DMS 273 (cell line): ENCODE measurements at regions not wholly inside any gene's neighbourhood (a gene's known extent, or its start where the extent isn't known, plus 50 kb on each side); places are given as distances from the start of the nearest gene placed in this dataset.
"Not testable (repeated sequence)": the region's sequence is repeated elsewhere in the genome, so short reads cannot be mapped to it uniquely, and the experiment has no call there.

Experiments used
- DNase-seq: peaks from one replicate; lab custom pipeline; 2025; ENCODE audit not compliant: unreplicated experiment; lab: John Stamatoyannopoulos, UW

DNA sequence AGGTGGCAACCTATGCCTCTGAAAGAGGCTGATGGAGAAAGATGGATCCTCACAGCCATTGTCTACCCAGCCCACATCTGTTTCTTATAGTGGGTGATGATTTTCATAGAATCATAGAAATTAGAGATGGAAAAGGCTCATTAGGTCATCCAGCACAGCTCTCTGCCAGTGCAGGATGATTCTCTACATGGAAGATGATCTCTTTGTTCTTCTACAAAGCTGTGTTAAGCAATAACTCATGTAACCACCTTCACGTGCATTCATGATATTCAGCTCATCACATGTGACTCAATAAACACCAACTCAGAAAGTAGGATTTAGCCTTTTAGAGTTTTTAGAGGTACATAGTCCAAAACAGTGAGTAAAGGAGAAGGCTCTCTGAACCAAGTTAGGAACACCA is 539.4 kb upstream of the ID2 start:
- DNase-seq, result no peak

DNA sequence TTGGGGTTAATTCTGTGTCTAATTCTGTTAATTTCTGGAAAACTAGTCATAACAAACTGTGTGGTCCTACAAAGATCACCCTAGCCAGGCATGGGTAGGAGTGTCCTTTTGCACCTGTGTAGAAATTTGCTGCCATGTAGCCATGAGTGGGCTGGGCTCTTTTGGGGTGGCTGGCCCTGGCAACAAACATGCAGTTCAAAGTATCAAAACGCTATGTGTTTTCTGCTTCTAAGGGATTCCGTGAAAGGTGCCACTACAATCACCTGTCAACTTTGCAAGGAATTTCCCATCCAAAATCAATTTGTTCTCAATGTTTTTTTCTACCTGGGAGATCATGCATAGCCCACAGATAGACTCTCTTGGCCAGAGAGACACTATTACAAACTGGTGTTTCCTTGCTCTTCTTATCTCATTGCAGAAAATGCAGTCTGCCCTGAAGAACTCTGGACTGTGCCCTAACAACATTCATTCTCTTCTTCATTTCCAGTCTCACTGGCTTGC is 537.7 kb upstream of the ID2 start:
- no peak for DNase-seq

DNA sequence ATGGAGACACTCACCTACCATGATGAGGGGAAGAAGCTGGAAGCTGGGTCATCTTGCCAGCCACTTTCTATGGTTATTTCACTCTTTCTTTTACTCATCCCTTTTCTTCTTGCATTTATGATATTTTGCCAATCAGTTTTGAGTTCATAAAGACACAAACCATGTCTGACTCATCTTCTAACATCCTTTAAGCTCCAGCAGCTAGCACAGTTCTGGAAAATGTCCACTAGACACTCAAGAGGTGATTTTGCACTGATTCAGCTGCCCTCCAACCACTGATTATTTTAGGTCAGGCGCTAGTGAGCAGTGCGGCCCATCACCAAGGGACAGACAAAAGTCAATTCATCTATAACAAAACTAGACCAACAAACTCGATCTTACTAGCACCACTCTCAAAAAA is 537.1 kb upstream of the ID2 start:
- DNase-seq, result no peak

DNA sequence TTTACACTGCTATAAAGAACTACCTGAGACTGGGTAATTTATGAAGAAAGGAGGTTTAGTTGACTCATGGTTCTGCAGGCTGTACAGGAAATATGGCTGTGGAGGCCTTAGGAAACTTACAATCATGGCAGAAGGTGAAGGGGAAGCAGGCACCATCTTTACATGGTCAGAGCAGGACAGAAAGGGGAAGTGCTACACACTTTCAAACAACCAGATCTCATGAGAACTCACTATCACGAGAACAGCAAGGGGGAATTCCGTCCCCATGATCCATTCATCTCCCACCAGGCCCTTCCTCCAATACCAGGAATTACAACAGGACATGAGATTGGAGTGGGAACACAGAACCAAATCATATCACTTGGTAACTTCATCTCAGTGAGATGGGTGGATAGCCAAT is 536.5 kb upstream of the ID2 start:
- not testable (repeated sequence) for DNase-seq

DNA sequence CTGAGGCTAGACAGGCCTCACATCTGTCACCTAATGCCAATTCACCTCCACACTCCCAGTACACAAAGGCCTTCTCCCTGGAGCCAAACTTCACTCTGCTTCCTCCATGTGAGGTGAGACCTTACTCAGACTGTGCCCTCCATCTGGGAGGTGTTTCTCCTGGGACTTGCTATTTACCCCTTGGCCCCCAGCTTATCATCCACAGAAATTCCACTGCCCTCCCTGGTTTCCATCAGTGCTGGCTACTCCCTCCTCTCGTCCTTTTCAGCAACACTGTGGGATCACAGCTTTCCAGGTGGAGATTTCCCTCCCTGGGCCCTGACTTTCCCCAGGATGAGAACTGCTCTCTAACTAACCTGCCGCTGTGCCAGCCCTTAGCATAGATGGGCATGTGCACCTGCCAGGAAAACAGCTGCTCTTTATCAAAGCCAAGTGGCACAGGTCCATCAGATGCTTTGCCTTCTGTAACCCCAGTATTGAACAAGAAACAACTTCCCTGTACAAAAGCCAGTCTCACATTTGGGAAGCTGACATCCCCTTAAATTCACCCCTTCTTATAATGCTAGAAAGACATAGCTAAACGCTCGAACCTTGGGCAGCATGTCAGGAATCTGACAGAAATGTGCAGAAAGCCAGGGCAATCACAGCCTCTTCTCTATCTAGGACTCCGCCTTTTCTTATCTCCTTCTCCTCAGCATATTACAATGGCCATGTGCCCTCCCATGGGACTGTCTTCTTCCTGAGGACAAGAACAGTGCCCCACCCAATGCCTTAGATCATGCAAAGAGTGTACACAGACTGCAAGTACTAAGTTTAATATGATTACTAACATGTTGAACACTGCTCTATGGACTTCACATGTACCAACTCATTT is 535.5 kb upstream of the ID2 start:
- peak; percentile 38 for DNase-seq

DNA sequence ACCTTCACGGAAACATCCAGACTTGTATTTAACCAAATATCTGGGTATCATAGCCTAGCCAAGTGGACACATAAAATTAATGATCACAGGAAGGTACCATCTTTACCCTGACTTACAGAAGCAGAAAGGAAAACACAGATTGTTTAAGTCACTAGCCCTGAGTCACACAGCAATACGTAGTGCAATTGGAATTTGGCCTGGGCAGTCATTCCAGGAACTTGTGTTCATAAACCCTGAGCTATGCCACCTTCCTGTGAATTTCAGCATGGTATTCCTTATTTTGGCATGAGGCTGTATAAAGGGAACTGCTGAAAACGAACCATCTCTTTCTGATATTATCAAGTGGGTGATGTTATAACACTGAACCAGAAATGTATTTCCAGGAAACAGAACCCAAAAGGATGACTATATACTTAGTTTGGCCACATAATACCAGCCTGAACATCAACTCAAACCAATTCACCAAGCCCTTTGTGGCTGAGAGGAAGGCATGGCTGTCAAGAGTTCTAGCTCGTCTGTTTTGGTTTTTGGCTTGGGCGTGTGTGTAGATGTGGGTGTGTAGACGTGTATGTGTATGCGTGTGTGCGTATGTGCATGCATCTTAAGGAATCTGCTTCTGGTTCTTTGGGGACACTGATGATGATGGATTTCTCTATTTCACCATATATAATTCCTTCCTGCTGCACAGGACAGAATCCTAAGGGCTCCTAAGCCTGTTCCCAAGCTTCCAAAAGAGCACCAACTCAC is 533.4 kb upstream of the ID2 start:
- no peak for DNase-seq

DNA sequence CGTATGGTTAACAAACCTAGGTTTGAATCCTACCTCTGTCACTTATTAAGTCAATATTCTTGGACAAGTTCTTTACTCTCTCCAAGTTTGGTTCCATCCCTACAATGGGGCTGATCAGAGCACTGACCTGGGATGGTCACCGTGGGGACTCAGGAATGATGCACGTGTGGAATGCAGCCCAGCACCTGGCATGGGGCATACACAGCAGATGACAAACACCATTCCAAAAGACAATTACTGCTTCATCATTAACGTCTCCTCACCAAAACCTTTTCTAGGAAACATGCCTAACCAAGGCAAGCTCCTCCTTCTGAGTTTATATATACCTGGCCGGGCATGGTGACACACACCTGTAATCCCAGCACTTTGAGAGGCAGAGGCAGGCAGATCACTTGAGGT is 532.9 kb upstream of the ID2 start:
- DNase-seq, result no peak

DNA sequence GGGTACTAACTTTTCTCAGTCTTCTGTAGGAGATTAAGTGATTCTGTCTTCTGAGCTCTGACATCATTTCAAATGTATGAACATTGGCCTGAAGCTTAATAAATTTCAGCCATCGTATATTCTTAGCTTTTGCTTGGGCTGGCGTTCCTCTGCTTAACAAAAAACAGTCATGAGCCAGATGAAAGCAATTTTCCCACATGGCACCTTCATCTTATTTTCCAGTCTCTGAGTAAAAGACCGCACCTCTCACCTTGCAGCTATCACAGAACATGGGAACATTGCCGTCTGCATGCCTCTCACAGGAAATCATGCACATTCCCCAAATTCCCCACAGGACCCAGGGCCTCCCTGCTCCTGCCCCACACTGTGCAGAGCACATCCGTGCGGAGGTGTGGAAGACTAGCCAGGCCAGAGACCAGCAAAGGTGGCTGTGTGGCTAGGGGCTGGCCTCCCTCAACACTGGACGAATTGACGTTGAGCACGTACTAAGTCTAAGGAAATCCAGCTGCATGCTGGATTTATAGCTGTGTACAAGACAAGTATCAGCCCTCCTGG is 531.8 kb upstream of the ID2 start:
- DNase-seq, result no peak

DNA sequence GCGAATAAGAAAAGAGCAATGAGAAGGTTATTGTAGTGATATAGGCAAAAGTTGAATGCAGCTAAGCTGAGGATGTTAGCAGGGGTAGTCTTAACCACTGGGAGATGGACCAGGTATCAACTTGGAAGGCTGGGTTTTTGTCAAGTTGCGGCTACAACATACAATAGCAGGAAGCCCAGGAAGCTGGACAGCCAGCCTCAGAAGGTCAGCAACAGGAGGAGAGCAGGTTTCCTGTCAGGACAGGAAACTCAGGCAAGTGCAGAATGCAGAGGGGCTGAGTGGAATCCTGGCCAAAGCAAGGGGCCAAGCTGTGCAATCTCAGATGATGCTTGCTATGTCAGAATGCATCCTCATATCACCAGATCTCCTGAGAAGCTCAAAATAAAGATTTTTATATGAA is 530.0 kb upstream of the ID2 start:
- DNase-seq, result no peak

DNA sequence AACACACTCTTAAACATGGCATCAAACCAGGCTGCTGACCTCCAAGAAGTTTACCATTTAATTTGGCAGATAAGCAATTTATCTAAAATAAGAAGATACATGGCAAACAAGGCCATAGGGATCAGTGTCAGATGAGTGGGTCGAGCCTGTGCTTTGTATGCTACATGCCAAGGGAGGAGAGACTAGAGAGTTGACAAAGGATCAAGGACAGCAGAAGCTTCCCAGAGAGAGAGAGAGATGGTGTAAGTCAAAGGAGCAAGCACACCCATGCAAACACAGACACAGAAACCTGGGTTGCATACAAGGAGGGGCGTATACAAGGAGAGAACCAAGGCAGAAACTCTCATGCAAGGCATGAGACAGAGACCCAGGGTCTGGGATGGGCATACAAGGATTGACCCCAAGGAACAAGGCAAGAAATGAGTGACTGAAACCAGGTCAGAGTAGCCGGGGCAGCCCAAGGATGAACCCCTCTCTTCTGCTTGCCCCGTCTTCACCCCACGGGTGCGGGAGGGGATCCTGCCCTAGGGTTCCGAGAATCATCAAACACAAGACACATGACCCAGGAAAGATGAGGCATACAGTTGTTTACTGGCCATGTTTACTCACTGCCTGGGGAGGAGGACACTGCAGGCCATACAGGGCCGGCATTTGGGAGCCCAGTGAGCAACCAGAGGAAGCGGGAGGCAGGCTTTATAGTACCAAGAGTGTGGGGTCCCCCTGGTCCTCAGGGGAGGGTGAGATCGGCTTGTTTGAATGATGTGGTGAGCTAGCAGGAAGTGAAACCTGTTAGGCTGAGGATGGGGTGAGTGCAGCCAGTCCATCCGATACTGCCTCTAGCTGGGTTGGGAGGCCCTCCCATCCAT is 529.2 kb upstream of the ID2 start:
- no peak for DNase-seq

DNA sequence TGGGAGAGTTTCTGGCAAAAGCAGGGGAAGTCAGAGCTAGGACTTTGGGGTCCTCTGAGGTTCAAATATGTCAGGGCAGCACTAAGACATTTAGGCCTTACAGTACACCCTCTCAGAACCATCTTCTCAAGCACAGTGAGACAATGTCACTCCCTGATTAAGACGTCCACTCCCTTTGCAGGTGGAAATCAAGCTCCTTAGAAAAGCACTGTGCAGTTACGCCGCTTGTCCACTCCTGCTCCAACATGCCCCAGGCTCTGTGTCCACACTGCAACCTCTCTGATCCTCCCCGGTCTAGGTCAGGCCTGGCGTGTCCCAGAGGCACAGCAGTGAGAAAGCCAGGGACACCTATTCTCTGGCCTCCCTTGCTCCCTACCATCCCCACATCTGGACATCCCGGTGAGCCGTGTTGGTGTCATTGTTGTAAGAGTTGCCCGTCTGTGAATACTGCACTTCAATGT is 528.6 kb upstream of the ID2 start:
- no peak for DNase-seq

DNA sequence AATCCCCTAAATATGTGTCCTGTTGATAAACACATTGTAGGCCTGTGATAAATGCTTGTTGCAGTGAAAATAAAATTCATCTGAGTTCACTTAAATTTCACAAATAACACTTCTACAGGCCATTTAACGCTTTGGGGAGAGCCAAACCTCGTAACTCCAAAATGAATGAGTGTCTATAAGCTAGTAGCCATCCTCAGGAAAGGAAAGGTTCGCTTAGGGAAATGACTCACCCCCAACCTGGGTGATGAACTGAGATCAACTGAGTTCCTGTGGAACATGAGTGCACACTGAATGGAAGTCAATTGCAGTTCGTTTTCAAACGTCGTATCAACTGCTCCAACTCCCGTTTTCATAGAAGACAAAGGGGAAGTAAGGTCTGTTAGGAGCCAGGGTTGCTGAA is 527.6 kb upstream of the ID2 start:
- DNase-seq, result no peak

DNA sequence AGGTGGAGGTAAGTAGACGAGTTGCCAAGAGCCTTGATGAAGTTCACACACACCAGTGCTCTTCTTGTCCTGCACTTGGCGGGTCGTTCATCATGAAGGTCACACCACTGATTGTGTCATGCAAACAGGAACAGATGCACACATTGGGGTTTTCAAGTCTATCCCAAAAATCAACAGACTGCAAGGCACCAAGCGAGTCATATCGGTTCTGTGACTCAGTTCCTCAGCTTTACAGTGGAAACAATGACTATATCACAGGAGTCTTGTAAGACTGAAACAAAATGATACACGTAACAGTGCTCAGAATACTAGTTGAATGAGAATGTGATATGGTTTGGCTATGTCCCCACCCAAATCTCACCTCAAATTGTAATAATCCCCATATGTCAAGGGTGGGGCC is 526.9 kb upstream of the ID2 start:
- DNase-seq, result no peak

DNA sequence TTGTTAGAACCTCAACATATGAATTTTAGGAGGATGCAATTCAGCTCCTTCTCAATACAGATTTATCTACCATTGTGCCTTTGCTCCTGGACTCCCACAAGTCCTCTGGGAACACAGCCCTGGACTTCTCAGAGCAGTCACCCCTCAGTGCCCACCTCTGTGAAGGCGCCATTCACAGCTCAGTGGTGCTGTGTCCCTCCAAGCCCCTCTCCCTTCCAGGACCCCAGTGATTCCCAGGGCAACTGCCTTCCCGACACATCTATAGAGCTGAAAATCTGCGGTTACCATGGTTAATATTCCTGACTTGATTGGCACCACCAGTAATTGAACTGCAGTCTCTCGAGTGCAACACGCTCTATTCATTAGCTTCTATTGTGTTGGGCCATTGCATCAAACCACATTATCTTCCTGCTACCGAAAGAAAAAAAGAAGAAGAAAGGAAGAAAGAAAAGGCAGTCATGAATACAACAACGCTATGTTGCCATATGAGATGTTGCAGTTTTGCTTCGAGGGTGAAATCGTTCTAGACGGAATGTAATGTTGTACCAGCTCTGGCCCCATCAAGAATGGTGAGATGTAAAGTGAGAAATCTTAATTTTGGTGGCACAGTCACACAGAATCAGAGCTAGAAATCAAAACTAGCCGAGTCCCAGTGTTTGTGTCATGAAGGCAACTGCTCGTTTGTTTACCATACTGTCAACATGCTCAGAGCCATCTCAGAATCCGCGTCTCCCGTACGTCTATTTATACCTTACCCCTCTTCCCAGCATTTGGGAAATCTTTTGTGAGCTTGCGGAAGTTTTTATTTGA is 524.0 kb upstream of the ID2 start:
- DNase-seq, result no peak

DNA sequence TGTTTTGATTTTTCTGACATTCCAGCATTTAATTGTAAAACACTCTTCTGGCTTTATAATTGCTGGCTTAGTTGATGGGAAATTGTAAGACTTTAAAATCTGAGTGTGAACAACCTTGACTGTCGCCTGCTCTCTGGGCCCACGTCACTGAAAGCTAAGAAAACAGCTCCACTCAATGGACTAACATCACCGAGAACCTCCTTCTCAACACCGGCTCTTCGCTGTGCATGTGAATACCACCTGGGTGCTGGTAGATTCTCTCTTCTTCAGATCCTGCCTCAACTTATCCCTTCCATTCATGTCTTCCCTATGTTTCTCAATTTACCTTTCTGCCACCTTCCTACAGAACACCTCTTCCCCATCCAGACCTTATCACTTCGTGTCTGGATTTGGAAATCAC is 523.1 kb upstream of the ID2 start:
- DNase-seq, result no peak

DNA sequence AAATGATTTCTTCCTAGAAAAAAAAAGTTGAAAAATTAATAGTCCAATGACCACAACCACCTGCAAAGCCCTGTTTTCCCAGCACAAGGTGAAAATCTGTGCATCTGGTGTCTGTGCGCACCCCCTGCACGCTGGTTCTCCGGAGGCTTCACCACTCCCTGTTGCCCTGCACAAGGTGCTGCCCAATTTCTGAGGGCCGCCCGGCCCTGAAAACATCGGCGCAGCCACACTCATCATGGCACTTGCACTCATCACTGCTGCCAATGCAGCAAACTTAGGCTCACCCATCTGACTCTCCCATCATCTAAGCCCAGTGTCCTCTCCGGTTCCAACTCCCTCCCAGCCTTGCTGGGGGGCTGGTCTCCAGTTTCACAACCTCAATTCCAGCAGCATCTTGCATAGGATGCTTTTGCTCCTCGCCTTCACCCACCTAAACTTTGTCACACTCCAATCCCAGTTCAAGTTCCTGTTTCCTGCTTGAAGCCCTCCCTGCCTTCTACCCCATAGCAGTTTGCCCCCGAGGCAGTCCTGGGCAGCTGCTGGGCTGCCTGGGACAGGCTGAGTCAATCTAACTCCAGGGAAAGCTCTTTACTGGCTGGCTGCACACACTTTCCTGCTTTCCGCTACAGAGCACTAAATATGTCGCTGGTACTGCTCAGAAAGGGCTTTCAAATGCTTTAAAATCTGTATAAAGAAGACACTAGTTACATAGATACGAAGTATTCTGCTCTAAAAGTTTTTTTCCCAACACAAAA is 522.5 kb upstream of the ID2 start:
- no peak for DNase-seq

DNA sequence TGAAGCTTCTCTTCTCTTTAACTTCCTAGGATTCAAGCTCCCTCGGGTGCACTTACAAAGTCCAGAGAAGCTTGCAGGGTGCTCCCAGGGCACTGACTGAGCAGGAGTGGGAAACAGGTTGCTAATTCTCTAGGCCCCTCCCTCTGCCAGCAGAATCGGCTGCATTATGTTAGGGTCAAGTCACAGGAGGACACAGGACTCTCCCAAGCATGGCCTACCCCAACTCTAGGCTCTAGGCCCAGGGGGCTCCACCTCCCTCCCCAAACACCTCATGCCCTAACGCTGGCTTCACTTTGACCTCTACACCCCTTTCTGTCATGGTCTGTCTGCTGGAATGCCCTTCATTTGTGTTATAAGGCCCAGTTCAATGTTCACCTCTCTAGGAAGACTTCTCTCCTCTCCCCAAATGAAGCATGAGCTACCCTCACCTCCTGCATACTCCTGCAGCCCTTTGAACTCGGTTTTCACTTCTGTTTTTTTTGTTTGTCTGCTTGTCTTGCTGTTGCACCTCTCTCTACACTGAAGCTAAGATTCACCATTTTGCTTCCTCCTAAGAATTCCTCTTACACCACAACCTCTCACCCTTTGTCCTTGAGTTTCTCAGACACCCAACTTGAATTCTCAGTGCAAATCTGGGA is 521.8 kb upstream of the ID2 start:
- DNase-seq, result no peak

DNA sequence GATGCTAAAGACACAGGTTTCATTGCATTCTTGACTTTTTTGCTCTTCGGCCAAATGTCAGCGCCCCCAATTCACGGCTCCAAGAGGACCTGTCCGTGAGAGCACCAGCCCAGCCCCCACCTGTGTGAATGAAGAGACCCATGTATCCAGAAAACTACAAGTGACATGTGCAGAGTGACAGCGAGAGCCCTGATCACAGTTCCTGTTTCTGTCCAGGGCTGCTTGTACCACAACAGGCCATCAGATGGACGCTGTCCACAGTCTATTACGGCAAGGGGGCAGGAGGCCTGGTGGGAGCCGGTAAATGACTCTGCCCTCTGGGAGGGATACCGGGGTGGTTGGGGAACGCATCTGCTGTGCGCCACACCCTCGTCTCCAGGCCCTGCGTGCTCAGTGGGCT is 520.9 kb upstream of the ID2 start:
- DNase-seq, result no peak

DNA sequence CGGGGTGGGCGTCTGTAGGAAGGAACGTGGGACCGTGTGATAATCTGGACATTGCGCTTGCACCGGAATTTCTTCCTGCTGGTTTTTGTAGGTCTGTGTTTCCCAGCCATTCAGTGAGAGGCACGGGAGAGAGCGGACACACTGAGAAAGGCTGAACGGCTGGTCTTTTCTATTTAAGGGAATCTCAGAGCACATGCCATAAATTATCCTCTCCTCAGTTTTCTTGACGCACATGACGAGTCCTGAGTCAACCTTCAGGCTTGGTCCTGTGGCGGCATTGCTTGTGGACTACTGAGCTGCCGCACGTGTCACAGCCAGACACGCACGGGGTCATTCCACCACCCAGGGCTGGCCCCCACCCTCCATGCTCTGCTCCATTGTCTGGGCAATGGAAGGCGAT is 519.3 kb upstream of the ID2 start:
- no peak for DNase-seq
